DND-41 (cell line): ENCODE measurements at regions not wholly inside any gene's neighbourhood (a gene's known extent, or its start where the extent isn't known, plus 50 kb on each side); places are given as distances from the start of the nearest gene placed in this dataset.

Experiments used
- ATAC-seq: fragments of 200-7000 bp; cut with Tn5 transposase; 3 replicates; pipeline ENCODE4 v1.9.1; 2021; ENCODE audit warnings: low read depth; ENCODE audit not compliant: insufficient read depth
- DNase-seq: peaks from one replicate; pipeline ENCODE4 v3.0.0-alpha.2; 2020
- H2AFZ ChIP-seq: 2 replicates; pipeline ENCODE4 v1.6.0; 2012; ENCODE audit warnings: low read depth, low read length
- H3K27ac ChIP-seq: 2 replicates; pipeline ENCODE4 v1.5.1; 2012; ENCODE audit warnings: low read length, inconsistent platforms
- H3K27me3 ChIP-seq: fragments of 200-600 bp; sonication (generic); 2 replicates; pipeline ENCODE4 v1.6.0; 2012; ENCODE audit warnings: low read length, mild to moderate bottlenecking, inconsistent platforms; ENCODE audit not compliant: insufficient read depth, poor library complexity
- H3K36me3 ChIP-seq: 2 replicates; pipeline ENCODE4 v1.5.1; 2012; ENCODE audit warnings: low read length, inconsistent platforms; ENCODE audit not compliant: insufficient read depth
- H3K4me1 ChIP-seq: 2 replicates; pipeline ENCODE4 v1.5.1; 2012; ENCODE audit warnings: mild to moderate bottlenecking, low read length; ENCODE audit not compliant: insufficient read depth
- H3K4me2 ChIP-seq: 2 replicates; pipeline ENCODE4 v1.6.0; 2012; ENCODE audit warnings: mild to moderate bottlenecking, moderate library complexity, low read length, inconsistent platforms; ENCODE audit not compliant: insufficient read depth
- H3K4me3 ChIP-seq, 2 experiments: fragments of 200-600 bp in 1 of 2; shearing (Covaris generic) in 1 of 2; 2 replicates each; pipeline ENCODE4 v1.5.1; 2012 to 2016; ENCODE audit warnings: inconsistent platforms in 2 of 2, low read length in 2 of 2, mild to moderate bottlenecking in 2 of 2, low read depth in 1 of 2, moderate library complexity in 1 of 2
- H3K79me2 ChIP-seq: 2 replicates; pipeline ENCODE4 v1.6.0; 2012; ENCODE audit warnings: low read length, inconsistent platforms; ENCODE audit not compliant: insufficient read depth
- H3K9ac ChIP-seq: 2 replicates; pipeline ENCODE4 v1.6.0; 2012; ENCODE audit warnings: low read depth, mild to moderate bottlenecking, inconsistent platforms, low read length, moderate library complexity
- H3K9me3 ChIP-seq: 2 replicates; pipeline ENCODE4 v1.5.1; 2012; ENCODE audit warnings: low read length, moderate library complexity, mild to moderate bottlenecking, inconsistent platforms; ENCODE audit not compliant: insufficient read depth, severe bottlenecking
- H4K20me1 ChIP-seq: 2 replicates; pipeline ENCODE4 v1.6.0; 2012; ENCODE audit warnings: low read length; ENCODE audit not compliant: insufficient read depth
- EZH2 ChIP-seq: IDR thresholded peaks from 3 replicates; pipeline ENCODE4 v1.6.1; 2012; ENCODE audit warnings: borderline replicate concordance, low read depth, mild to moderate bottlenecking, moderate library complexity, low read length, inconsistent platforms; ENCODE audit not compliant: severe bottlenecking
- TF ChIP-seq, protein P1 (sequence below): IDR thresholded peaks from 2 replicates; pipeline ENCODE4 v1.5.1; 2012; ENCODE audit warnings: borderline replicate concordance, low read length, moderate library complexity, mild to moderate bottlenecking; ENCODE audit not compliant: poor library complexity, severe bottlenecking; ENCODE audit errors: extremely low read depth

DNA sequence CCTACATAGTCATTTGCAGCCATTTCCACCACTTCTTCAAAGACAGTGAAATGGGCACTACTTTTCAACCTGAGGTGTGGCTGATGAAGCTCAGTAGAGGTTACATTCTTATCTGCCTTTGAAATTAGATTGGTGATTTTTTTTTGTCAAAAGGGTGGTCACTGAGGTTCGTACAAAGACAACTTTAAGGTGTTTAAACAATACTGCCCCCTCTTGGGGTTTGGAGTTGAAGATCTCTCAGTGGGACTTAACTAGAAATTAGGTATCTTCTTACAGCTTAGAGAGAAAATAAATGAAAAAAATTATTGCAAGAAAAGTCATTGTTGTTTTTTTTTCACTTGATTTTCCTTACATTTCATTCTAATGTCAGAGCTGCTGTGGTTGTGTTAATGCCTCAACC is 713.2 kb downstream of the CDH11 start:
- no peak overlapping the region for H3K4me2 ChIP-seq
- H3K9ac ChIP-seq = no peak overlapping the region
- H3K27ac ChIP-seq = no peak overlapping the region
- no peaks in the 10 kb centered on the region for H3K9me3 ChIP-seq
- H3K36me3 ChIP-seq = no peaks in the 10 kb centered on the region
- DNase-seq (no peak), ATAC-seq (no peak)
- no peak for TF ChIP-seq EZH2
- TF ChIP-seq, protein P1, sequence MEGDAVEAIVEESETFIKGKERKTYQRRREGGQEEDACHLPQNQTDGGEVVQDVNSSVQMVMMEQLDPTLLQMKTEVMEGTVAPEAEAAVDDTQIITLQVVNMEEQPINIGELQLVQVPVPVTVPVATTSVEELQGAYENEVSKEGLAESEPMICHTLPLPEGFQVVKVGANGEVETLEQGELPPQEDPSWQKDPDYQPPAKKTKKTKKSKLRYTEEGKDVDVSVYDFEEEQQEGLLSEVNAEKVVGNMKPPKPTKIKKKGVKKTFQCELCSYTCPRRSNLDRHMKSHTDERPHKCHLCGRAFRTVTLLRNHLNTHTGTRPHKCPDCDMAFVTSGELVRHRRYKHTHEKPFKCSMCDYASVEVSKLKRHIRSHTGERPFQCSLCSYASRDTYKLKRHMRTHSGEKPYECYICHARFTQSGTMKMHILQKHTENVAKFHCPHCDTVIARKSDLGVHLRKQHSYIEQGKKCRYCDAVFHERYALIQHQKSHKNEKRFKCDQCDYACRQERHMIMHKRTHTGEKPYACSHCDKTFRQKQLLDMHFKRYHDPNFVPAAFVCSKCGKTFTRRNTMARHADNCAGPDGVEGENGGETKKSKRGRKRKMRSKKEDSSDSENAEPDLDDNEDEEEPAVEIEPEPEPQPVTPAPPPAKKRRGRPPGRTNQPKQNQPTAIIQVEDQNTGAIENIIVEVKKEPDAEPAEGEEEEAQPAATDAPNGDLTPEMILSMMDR = no peak
- no peak overlapping the region for H2AFZ ChIP-seq
- no peaks in the 10 kb centered on the region for H3K27me3 ChIP-seq
- no peaks in the 10 kb centered on the region for H3K79me2 ChIP-seq
- no peaks in the 10 kb centered on the region for H3K4me1 ChIP-seq
- H3K4me3 ChIP-seq = no peak overlapping the region
- no peaks in the 10 kb centered on the region for H4K20me1 ChIP-seq

DNA sequence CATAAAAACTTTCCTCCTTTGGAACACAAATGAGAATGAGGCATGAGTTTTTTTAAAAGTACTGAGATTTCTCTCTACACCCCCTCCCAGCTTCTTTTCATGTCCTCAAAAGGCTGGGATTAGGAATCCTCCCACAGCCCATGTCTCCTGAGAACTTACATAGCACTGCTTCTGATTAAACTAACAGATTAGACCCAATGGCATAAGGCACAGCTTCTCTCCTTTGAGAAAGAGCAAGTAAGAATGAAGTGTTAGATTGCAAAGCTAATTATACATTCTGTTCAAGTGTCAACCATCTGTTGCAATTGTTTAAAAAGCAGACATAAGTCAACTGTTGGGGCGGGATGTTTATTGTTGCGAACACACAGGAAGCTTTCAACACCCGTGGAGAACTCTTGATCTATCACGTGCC is 715.1 kb downstream of the CDH11 start:
- H3K79me2 ChIP-seq = no peaks in the 10 kb centered on the region
- H4K20me1 ChIP-seq = no peaks in the 10 kb centered on the region
- no peak overlapping the region for H2AFZ ChIP-seq
- no peaks in the 10 kb centered on the region for H3K27me3 ChIP-seq
- no peak overlapping the region for H3K4me3 ChIP-seq
- H3K4me1 ChIP-seq = no peaks in the 10 kb centered on the region
- DNase-seq (no peak), ATAC-seq (no peak)
- no peak overlapping the region for H3K4me2 ChIP-seq
- no peaks in the 10 kb centered on the region for H3K9me3 ChIP-seq
- no peak overlapping the region for H3K27ac ChIP-seq
- no peak overlapping the region for H3K9ac ChIP-seq
- H3K36me3 ChIP-seq = no peaks in the 10 kb centered on the region
- no peak for TF ChIP-seq EZH2
- TF ChIP-seq, protein P1 = no peak

DNA sequence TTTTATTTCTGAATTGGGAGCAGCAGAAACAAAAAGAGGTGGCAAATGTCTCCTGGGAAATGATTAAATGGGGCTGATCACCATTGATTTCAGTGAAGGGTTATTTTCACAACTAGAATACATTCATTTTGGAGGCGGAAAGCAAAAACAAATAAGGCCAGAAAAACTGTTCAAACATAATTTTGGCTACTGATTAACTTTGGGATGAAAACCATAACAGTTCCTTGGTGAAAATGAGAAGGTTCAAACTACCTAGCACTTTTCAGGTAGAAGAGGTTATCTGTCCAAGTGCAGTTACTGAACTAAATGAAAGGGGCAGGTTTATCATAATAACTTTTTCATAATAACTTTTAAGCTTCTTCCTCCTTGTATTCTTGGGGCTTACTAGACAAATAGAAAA is 718.5 kb downstream of the CDH11 start:
- no peaks in the 10 kb centered on the region for H3K4me1 ChIP-seq
- no peaks in the 10 kb centered on the region for H3K79me2 ChIP-seq
- no peak overlapping the region for H3K9ac ChIP-seq
- no peaks in the 10 kb centered on the region for H4K20me1 ChIP-seq
- H3K9me3 ChIP-seq = no peaks in the 10 kb centered on the region
- no peak for DNase-seq
- H3K36me3 ChIP-seq = no peaks in the 10 kb centered on the region
- TF ChIP-seq, protein P1 = no peak
- TF ChIP-seq EZH2 = no peak
- H3K4me2 ChIP-seq = no peak overlapping the region
- no peak for ATAC-seq
- H3K27me3 ChIP-seq = no peaks in the 10 kb centered on the region
- no peak overlapping the region for H2AFZ ChIP-seq
- no peak overlapping the region for H3K27ac ChIP-seq
- no peak overlapping the region for H3K4me3 ChIP-seq

DNA sequence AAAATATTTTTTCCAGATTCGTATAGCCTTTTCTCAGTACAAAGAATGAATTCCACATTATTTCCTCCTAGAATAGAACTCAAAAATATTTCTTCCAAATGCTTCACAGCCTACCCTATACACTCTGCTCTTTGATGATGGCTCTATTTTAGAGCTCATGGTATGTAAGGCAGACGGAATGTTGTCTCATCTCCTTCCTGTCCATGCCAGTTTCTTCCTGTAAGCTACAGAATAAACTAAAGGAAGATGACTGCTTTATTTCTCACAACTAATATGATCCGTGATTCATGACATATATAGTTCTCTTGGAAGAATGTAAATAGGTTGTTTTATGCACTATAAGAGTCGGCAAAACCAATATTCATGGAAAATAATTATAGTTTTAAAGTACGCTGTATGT is 723.1 kb downstream of the CDH11 start:
- Histone ChIP-seq H3K36me3 (no peaks in the 10 kb centered on the region), H3K9me3 (no peaks in the 10 kb centered on the region), H3K9ac (no peak overlapping the region), H2AFZ (no peak overlapping the region), H3K4me1 (no peaks in the 10 kb centered on the region), H3K27ac (no peak overlapping the region), H3K4me3 (no peak overlapping the region), H3K27me3 (no peaks in the 10 kb centered on the region), H3K4me2 (no peak overlapping the region), H3K79me2 (no peaks in the 10 kb centered on the region), H4K20me1 (no peaks in the 10 kb centered on the region)
- ATAC-seq = no peak
- TF ChIP-seq EZH2 = no peak
- TF ChIP-seq, protein P1 = no peak
- no peak for DNase-seq
